SK-N-SH (cell line): ENCODE measurements at regions not wholly inside any gene's neighbourhood (a gene's known extent, or its start where the extent isn't known, plus 50 kb on each side); places are given as distances from the start of the nearest gene placed in this dataset.

ENCODE experiments used
- CTCF ChIA-PET: fragments of 300-600, 350-600 bp; formaldehyde crosslinking; extraction: SDS; loops from one replicate; lab custom pipeline; 2021; lab: Yijun Ruan, JAX
- POLR2A ChIA-PET: fragments of 350-600 bp; sonication (Branson Sonifier 250); formaldehyde crosslinking; extraction: SDS; loops from one replicate; lab custom pipeline; 2020; ENCODE audit warnings: antibody characterized with exemption, inconsistent platforms; lab: Yijun Ruan, JAX
- DNase-seq: peaks from one replicate; pipeline ENCODE4 v3.0.0; 2012
- H2AFZ ChIP-seq: fragments of 200-600 bp; sonication (generic); 2 replicates; pipeline ENCODE4 v1.8.1; 2016; ENCODE audit warnings: antibody characterized with exemption, mild to moderate bottlenecking, low read depth
- H3F3A ChIP-seq: fragments of 200-600 bp; sonication (generic); replicated peaks from 2 replicates; pipeline ENCODE3; 2016; ENCODE audit warnings: antibody characterized with exemption, mild to moderate bottlenecking; ENCODE audit not compliant: insufficient read depth
- H3K27ac ChIP-seq, 2 experiments: fragments of 200-500 bp in 1 of 2; fragments of 200-600 bp in 1 of 2; sonication (Bioruptor generic) in 1 of 2; sonication (generic), shearing (Covaris generic) in 1 of 2; 2 replicates each; pipeline versions ENCODE4 v1.5.1 to v1.6.1; 2014 to 2016; ENCODE audit warnings: low read depth in 2 of 2, inconsistent platforms in 1 of 2, low read length in 1 of 2, mild to moderate bottlenecking in 1 of 2, mixed read lengths in 1 of 2
- H3K27me3 ChIP-seq: fragments of 200-600 bp; sonication (generic), shearing (Covaris generic); 2 replicates; pipeline ENCODE4 v1.6.1; 2016; ENCODE audit warnings: mixed run types; ENCODE audit not compliant: insufficient read depth
- H3K36me3 ChIP-seq, 2 experiments: fragments of 200-500 bp in 1 of 2; fragments of 200-600 bp in 1 of 2; sonication (Bioruptor generic) in 1 of 2; sonication (generic) in 1 of 2; replicated peaks in 1 of 2; 2 replicates each; pipeline versions ENCODE3 to v1.5.1; 2014 to 2016; ENCODE audit warnings: low read length in 1 of 2, mild to moderate bottlenecking in 1 of 2; ENCODE audit not compliant: insufficient read depth in 2 of 2, control insufficient read depth in 1 of 2
- H3K4me1 ChIP-seq, 2 experiments: fragments of 200-500 bp in 1 of 2; fragments of 200-600 bp in 1 of 2; sonication (Bioruptor generic) in 1 of 2; sonication (generic), shearing (Covaris generic) in 1 of 2; 2 replicates each; pipeline versions ENCODE4 v1.5.1 to v1.6.1; 2014 to 2016; ENCODE audit warnings: low read depth in 1 of 2, low read length in 1 of 2, mixed run types in 1 of 2; ENCODE audit not compliant: insufficient read depth in 2 of 2, control insufficient read depth in 1 of 2
- H3K4me2 ChIP-seq: fragments of 200-600 bp; sonication (generic), shearing (Covaris generic); 2 replicates; pipeline ENCODE4 v1.6.1; 2017; ENCODE audit warnings: mixed run types
- H3K4me3 ChIP-seq, 2 experiments: fragments of 200-500 bp in 1 of 2; fragments of 200-600 bp in 1 of 2; sonication (Bioruptor generic) in 1 of 2; sonication (generic), shearing (Covaris generic) in 1 of 2; 2 replicates each; pipeline versions ENCODE4 v1.5.1 to v1.8.1; 2014 to 2016; ENCODE audit warnings: low read depth in 2 of 2, inconsistent platforms in 1 of 2, low read length in 1 of 2, mild to moderate bottlenecking in 1 of 2, mixed read lengths in 1 of 2, moderate library complexity in 1 of 2
- H3K79me2 ChIP-seq: fragments of 200-600 bp; sonication (generic); 2 replicates; pipeline ENCODE4 v1.8.1; 2017; ENCODE audit warnings: mild to moderate bottlenecking; ENCODE audit not compliant: insufficient read depth
- H3K9ac ChIP-seq: fragments of 200-600 bp; sonication (generic); 2 replicates; pipeline ENCODE4 v1.6.1; 2017; ENCODE audit warnings: mixed run types
- H3K9me2 ChIP-seq: fragments of 200-600 bp; sonication (generic); 2 replicates; pipeline ENCODE4 v1.6.1; 2017; ENCODE audit warnings: mixed run types
- H3K9me3 ChIP-seq: fragments of 200-600 bp; sonication (generic); 2 replicates; pipeline ENCODE4 v1.6.1; 2017; ENCODE audit warnings: mixed run types, mild to moderate bottlenecking, moderate library complexity
- H4K20me1 ChIP-seq: fragments of 200-600 bp; sonication (generic); 2 replicates; pipeline ENCODE4 v1.6.1; 2017; ENCODE audit warnings: mild to moderate bottlenecking, mixed run types; ENCODE audit not compliant: insufficient read depth
- CHD2 ChIP-seq: fragments of 150-350 bp; IDR thresholded peaks from 2 replicates; pipeline ENCODE4 v1.6.1; 2018; ENCODE audit warnings: low read length; ENCODE audit not compliant: partially characterized antibody
- EP300 ChIP-seq, 2 experiments: IDR thresholded peaks; 2 replicates each; pipeline versions ENCODE4 v1.4.0 to v1.6.1; 2012; ENCODE audit warnings: borderline replicate concordance in 1 of 2, low read depth in 1 of 2, low read length in 1 of 2
- EZH2phosphoT487 ChIP-seq: fragments of 200-600 bp; sonication (generic); IDR thresholded peaks from 2 replicates; pipeline ENCODE4 v1.6.1; 2017; ENCODE audit warnings: low read depth, mixed run types, mild to moderate bottlenecking, antibody characterized with exemption, moderate library complexity, borderline replicate concordance
- FOXJ3 ChIP-seq: sonication (generic); formaldehyde crosslinking; IDR thresholded peaks from 2 replicates; pipeline ENCODE4 v1.5.1; 2020; ENCODE audit warnings: mild to moderate bottlenecking, missing genetic modification reagents
- FOXM1 ChIP-seq: IDR thresholded peaks from 2 replicates; pipeline ENCODE4 v1.4.0; 2012; ENCODE audit warnings: low read depth, mild to moderate bottlenecking
- GABPA ChIP-seq: IDR thresholded peaks from 2 replicates; pipeline ENCODE4 v1.4.0; 2012; ENCODE audit warnings: low read depth, mild to moderate bottlenecking
- JUND ChIP-seq: IDR thresholded peaks from 2 replicates; pipeline ENCODE4 v1.4.0; 2012
- MEF2A ChIP-seq: IDR thresholded peaks from 2 replicates; pipeline ENCODE4 v1.4.0; 2012; ENCODE audit warnings: low read depth, borderline replicate concordance
- MXI1 ChIP-seq: IDR thresholded peaks from 2 replicates; pipeline ENCODE4 v1.6.1; 2012; ENCODE audit warnings: mild to moderate bottlenecking, low read depth, low read length, improper control_type of control experiment
- NRF1 ChIP-seq: IDR thresholded peaks from 2 replicates; pipeline ENCODE4 v1.6.1; 2012; ENCODE audit warnings: low read depth, mild to moderate bottlenecking, low read length
- POLR2AphosphoS5 ChIP-seq: IDR thresholded peaks from 2 replicates; pipeline ENCODE4 v1.6.1; 2012; ENCODE audit warnings: low read depth, low read length
- RCOR1 ChIP-seq: fragments of 150-350 bp; IDR thresholded peaks from 2 replicates; pipeline ENCODE4 v1.6.1; 2017; ENCODE audit warnings: antibody characterized with exemption, low read length
- RFX5 ChIP-seq: IDR thresholded peaks from 2 replicates; pipeline ENCODE4 v1.6.1; 2012; ENCODE audit warnings: mild to moderate bottlenecking, improper control_type of control experiment, low read length
- RXRA ChIP-seq: IDR thresholded peaks from 2 replicates; pipeline ENCODE4 v1.4.0; 2012; ENCODE audit warnings: low read depth, mild to moderate bottlenecking, borderline replicate concordance
- SMC3 ChIP-seq: IDR thresholded peaks from 2 replicates; pipeline ENCODE4 v1.6.1; 2012; ENCODE audit warnings: low read depth, low read length, improper control_type of control experiment
- TAF1 ChIP-seq: IDR thresholded peaks from 2 replicates; pipeline ENCODE4 v1.6.1; 2012; ENCODE audit warnings: low read depth, mild to moderate bottlenecking, low read length, moderate library complexity, borderline replicate concordance
- TCF12 ChIP-seq: IDR thresholded peaks from 2 replicates; pipeline ENCODE4 v1.4.0; 2012
- TEAD4 ChIP-seq: IDR thresholded peaks from 2 replicates; pipeline ENCODE4 v1.4.0; 2012; ENCODE audit warnings: mild to moderate bottlenecking, borderline replicate concordance; ENCODE audit not compliant: insufficient read depth
- YY1 ChIP-seq: IDR thresholded peaks from 2 replicates; pipeline ENCODE4 v1.4.0; 2012; ENCODE audit warnings: low read depth, mild to moderate bottlenecking
- WGBS: methylation state at CpG from one replicate; pipeline ENCODE4 v1.1.6; 2017; ENCODE audit warnings: low lambda C conversion rate; 5-methylcytosine and 5-hydroxymethylcytosine counted together
- TF ChIP-seq, protein P1 (sequence below): IDR thresholded peaks from 2 replicates; pipeline ENCODE4; 2012
- TF ChIP-seq, protein P2 (sequence below): IDR thresholded peaks from 2 replicates; pipeline ENCODE4 v1.6.1; 2012; ENCODE audit warnings: mild to moderate bottlenecking, low read depth, low read length, moderate library complexity
- TF ChIP-seq, protein P3 (sequence below): fragments of 150-350 bp; IDR thresholded peaks from 2 replicates; pipeline ENCODE4 v1.6.1; 2017; ENCODE audit warnings: antibody characterized with exemption, low read length, low read depth, borderline replicate concordance
- TF ChIP-seq, protein P4 (sequence below): IDR thresholded peaks from 2 replicates; pipeline ENCODE4 v1.4.0; 2012; ENCODE audit warnings: low read depth
- TF ChIP-seq, protein P5 (sequence below): IDR thresholded peaks from 2 replicates; pipeline ENCODE4 v1.4.0; 2012; ENCODE audit warnings: low read depth, borderline replicate concordance
- TF ChIP-seq, protein P6 (sequence below): IDR thresholded peaks from 2 replicates; pipeline ENCODE4 v1.4.0; 2012; ENCODE audit warnings: low read depth, borderline replicate concordance

DNA sequence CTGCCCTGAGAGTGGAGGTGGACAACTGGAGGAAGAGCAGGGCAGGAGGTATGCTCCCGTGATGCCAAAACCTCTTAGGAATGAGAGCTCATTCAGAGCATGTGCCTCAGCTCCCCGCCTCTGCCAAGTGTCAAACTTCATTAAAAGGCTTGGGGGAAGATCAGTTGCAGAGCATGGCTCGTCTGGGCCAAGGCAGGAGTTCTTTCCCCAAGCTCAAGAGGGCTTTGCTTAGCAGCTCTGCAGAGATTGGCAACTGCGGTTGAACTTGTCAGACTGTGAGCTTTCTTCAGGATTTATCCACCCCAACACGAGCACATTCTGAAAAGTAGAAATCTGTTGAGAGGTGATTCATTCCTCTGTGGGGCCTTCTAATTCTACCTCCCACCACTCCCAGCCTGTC is 248.1 kb downstream of the HS3ST3A1 start:
- Histone ChIP-seq H3K9me3 (no peaks in the 10 kb centered on the region), H4K20me1 (no peaks in the 10 kb centered on the region), H3K27ac (peak overlapping the region; percentile 73 to 80), H2AFZ (no peak overlapping the region), H3K9me2 (no peaks in the 10 kb centered on the region), H3K9ac (peak overlapping the region; percentile 32; the same call in 1 of the 2 replicates), H3F3A (peaks cover 52% of the 10 kb centered on the region), H3K79me2 (no peaks in the 10 kb centered on the region), H3K27me3 (no peaks in the 10 kb centered on the region), H3K4me3 (no peak overlapping the region), H3K36me3 (no peaks in the 10 kb centered on the region), H3K4me1 (peaks cover 29 to 31% of the 10 kb centered on the region in 2 experiments), H3K4me2 (peak overlapping the region; percentile 59; the same call in 1 of the 2 replicates)
- CTCF ChIA-PET = interaction anchor here (1.0 to 2.0 kb wide), 6 partner anchors 9 to 242 kb away, joined by 3 to 7 read pairs (median 4); no protein-coding TSS in a partner anchor
- peak; percentile 68 for DNase-seq
- 3% methylated on average over 2 of the region's 5 CpGs for WGBS
- POLR2A ChIA-PET = interaction anchor here (1.0 to 1.3 kb wide), 2 partner anchors 62 to 75 kb away, joined by 3 read pairs; no protein-coding TSS in a partner anchor
- peak; percentile 99 for TF ChIP-seq FOXM1
- peak; percentile 86 for TF ChIP-seq MEF2A
- TF ChIP-seq, protein P1, sequence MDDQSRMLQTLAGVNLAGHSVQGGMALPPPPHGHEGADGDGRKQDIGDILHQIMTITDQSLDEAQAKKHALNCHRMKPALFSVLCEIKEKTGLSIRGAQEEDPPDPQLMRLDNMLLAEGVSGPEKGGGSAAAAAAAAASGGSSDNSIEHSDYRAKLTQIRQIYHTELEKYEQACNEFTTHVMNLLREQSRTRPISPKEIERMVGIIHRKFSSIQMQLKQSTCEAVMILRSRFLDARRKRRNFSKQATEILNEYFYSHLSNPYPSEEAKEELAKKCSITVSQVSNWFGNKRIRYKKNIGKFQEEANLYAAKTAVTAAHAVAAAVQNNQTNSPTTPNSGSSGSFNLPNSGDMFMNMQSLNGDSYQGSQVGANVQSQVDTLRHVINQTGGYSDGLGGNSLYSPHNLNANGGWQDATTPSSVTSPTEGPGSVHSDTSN = peak; percentile 99
- TF ChIP-seq MXI1 = peak; percentile 49
- TF ChIP-seq JUND = peak; percentile 97
- TF ChIP-seq, protein P2, sequence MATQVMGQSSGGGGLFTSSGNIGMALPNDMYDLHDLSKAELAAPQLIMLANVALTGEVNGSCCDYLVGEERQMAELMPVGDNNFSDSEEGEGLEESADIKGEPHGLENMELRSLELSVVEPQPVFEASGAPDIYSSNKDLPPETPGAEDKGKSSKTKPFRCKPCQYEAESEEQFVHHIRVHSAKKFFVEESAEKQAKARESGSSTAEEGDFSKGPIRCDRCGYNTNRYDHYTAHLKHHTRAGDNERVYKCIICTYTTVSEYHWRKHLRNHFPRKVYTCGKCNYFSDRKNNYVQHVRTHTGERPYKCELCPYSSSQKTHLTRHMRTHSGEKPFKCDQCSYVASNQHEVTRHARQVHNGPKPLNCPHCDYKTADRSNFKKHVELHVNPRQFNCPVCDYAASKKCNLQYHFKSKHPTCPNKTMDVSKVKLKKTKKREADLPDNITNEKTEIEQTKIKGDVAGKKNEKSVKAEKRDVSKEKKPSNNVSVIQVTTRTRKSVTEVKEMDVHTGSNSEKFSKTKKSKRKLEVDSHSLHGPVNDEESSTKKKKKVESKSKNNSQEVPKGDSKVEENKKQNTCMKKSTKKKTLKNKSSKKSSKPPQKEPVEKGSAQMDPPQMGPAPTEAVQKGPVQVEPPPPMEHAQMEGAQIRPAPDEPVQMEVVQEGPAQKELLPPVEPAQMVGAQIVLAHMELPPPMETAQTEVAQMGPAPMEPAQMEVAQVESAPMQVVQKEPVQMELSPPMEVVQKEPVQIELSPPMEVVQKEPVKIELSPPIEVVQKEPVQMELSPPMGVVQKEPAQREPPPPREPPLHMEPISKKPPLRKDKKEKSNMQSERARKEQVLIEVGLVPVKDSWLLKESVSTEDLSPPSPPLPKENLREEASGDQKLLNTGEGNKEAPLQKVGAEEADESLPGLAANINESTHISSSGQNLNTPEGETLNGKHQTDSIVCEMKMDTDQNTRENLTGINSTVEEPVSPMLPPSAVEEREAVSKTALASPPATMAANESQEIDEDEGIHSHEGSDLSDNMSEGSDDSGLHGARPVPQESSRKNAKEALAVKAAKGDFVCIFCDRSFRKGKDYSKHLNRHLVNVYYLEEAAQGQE = no peak; the same call in 1 of the 2 replicates
- TF ChIP-seq FOXJ3 (CRISPR knock-in tag) = no peak
- TF ChIP-seq, protein P3, sequence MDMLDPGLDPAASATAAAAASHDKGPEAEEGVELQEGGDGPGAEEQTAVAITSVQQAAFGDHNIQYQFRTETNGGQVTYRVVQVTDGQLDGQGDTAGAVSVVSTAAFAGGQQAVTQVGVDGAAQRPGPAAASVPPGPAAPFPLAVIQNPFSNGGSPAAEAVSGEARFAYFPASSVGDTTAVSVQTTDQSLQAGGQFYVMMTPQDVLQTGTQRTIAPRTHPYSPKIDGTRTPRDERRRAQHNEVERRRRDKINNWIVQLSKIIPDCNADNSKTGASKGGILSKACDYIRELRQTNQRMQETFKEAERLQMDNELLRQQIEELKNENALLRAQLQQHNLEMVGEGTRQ = no peak
- TF ChIP-seq CHD2 = no peak
- no peak for TF ChIP-seq NRF1
- TF ChIP-seq EZH2phosphoT487 = no peak
- TF ChIP-seq TEAD4 = peak; percentile 99
- no peak for TF ChIP-seq RFX5
- TF ChIP-seq EP300 (IDR thresholded peaks at IDR 0.05; ENCODE audit: borderline replicate concordance in 1 of 2, low read depth in 1 of 2, low read length in 1 of 2) = peak; percentile 93 to 100
- peak; percentile 59; the same call in 1 of the 2 replicates for TF ChIP-seq TAF1
- TF ChIP-seq, protein P4, sequence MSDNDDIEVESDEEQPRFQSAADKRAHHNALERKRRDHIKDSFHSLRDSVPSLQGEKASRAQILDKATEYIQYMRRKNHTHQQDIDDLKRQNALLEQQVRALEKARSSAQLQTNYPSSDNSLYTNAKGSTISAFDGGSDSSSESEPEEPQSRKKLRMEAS = peak; percentile 98
- peak; percentile 62; the same call in 1 of the 2 replicates for TF ChIP-seq RCOR1
- TF ChIP-seq SMC3 = peak; percentile 28
- peak; percentile 75 for TF ChIP-seq YY1
- peak; percentile 97 for TF ChIP-seq RXRA
- TF ChIP-seq GABPA = no peak; the same call in 1 of the 2 replicates
- TF ChIP-seq, protein P5, sequence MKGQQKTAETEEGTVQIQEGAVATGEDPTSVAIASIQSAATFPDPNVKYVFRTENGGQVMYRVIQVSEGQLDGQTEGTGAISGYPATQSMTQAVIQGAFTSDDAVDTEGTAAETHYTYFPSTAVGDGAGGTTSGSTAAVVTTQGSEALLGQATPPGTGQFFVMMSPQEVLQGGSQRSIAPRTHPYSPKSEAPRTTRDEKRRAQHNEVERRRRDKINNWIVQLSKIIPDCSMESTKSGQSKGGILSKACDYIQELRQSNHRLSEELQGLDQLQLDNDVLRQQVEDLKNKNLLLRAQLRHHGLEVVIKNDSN = peak; percentile 58
- TF ChIP-seq TCF12 = peak; percentile 100
- TF ChIP-seq, protein P6, sequence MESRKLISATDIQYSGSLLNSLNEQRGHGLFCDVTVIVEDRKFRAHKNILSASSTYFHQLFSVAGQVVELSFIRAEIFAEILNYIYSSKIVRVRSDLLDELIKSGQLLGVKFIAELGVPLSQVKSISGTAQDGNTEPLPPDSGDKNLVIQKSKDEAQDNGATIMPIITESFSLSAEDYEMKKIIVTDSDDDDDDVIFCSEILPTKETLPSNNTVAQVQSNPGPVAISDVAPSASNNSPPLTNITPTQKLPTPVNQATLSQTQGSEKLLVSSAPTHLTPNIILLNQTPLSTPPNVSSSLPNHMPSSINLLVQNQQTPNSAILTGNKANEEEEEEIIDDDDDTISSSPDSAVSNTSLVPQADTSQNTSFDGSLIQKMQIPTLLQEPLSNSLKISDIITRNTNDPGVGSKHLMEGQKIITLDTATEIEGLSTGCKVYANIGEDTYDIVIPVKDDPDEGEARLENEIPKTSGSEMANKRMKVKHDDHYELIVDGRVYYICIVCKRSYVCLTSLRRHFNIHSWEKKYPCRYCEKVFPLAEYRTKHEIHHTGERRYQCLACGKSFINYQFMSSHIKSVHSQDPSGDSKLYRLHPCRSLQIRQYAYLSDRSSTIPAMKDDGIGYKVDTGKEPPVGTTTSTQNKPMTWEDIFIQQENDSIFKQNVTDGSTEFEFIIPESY = peak; percentile 90
- peak; percentile 98 for TF ChIP-seq POLR2AphosphoS5
